ENCODE measurements at regions not wholly inside any gene's neighbourhood (a gene's known extent, or its start where the extent isn't known, plus 50 kb on each side); places are given as distances from the start of the nearest gene placed in this dataset.

GRCh38 chr9:29659014-29659413, 2085.7 kb upstream of the C9orf72 start:
- 83% methylated on average over 6 of the region's 6 CpGs for WGBS (ENCODE audit: insufficient coverage)
- no peak overlapping the region for H3K27ac ChIP-seq (ENCODE audit: low read length)
- Mint-ChIP-seq H3K27ac (no peak overlapping the region), H3K4me3 (no peak overlapping the region), H3K27me3 (ENCODE audit: low read depth in 2 of 2) (no peaks in the 10 kb centered on the region), H3K4me1 (no peaks in the 10 kb centered on the region), H3K9me3 (peaks cover 9 to 16% of the 10 kb centered on the region in 2 donors), H3K36me3 (peaks cover 14% of the 10 kb centered on the region)
- no peak for TF ChIP-seq CTCF (IDR thresholded peaks at IDR 0.05)
- H3K4me3 ChIP-seq (ENCODE audit: low read length) = no peak overlapping the region
- intact Hi-C loops (cut with micrococcal nuclease) = no loop called here
- ATAC-seq (no peak), DNase-seq (no peak)
- no peaks in the 10 kb centered on the region for H3K36me3 ChIP-seq (ENCODE audit: control insufficient read depth, insufficient read depth, low read length)
- H3K9me3 ChIP-seq (ENCODE audit: control insufficient read depth, insufficient read depth, low read length) = no peaks in the 10 kb centered on the region
- no peaks in the 10 kb centered on the region for H3K27me3 ChIP-seq (ENCODE audit: control insufficient read depth, insufficient read depth, low read length)
- no peaks in the 10 kb centered on the region for H3K4me1 ChIP-seq (ENCODE audit: control insufficient read depth, insufficient read depth, low read length)

- Histone ChIP-seq H3K27me3 (ENCODE audit: control insufficient read depth, insufficient read depth, low read length) (no peaks in the 10 kb centered on the region), H3K27ac (ENCODE audit: low read length) (no peak overlapping the region), H3K4me3 (ENCODE audit: low read length) (no peak overlapping the region), H3K9me3 (ENCODE audit: control insufficient read depth, insufficient read depth, low read length) (no peaks in the 10 kb centered on the region), H3K36me3 (ENCODE audit: control insufficient read depth, insufficient read depth, low read length) (no peaks in the 10 kb centered on the region), H3K4me1 (ENCODE audit: control insufficient read depth, insufficient read depth, low read length) (no peaks in the 10 kb centered on the region)
- Mint-ChIP-seq H3K4me3 (no peak overlapping the region), H3K9me3 (peaks cover 9 to 17% of the 10 kb centered on the region in 2 donors), H3K27ac (no peak overlapping the region), H3K4me1 (no peaks in the 10 kb centered on the region), H3K36me3 (peaks cover 14% of the 10 kb centered on the region), H3K27me3 (ENCODE audit: low read depth in 2 of 2) (no peaks in the 10 kb centered on the region)
- ATAC-seq (no peak), DNase-seq (no peak)
- intact Hi-C loops (cut with micrococcal nuclease) = loop anchor here (10.0 kb wide), 1 partner anchor 55 kb away; no protein-coding TSS in a partner anchor
- no peak for TF ChIP-seq CTCF (IDR thresholded peaks at IDR 0.05)
- 87% methylated on average over 4 of the region's 4 CpGs for WGBS (ENCODE audit: insufficient coverage)
These were observed 2086.5 kb upstream of the C9orf72 start for GRCh38 chr9:29659736-29660135.

GRCh38 chr9:29668732-29669131, 2095.5 kb upstream of the C9orf72 start:
- H3K9me3 Mint-ChIP-seq = peaks cover 4 to 10% of the 10 kb centered on the region in 2 donors
- WGBS (ENCODE audit: insufficient coverage) = no CpG with 5 or more reads among the region's 1 CpG
- no peak for TF ChIP-seq CTCF (IDR thresholded peaks at IDR 0.05)

GRCh38 chr9:29669613-29670012, 2096.3 kb upstream of the C9orf72 start:
- no peaks in the 10 kb centered on the region for H3K36me3 ChIP-seq (ENCODE audit: control insufficient read depth, insufficient read depth, low read length)
- Mint-ChIP-seq H3K27ac (no peak overlapping the region), H3K4me3 (no peak overlapping the region), H3K4me1 (no peaks in the 10 kb centered on the region), H3K9me3 (peaks cover 0 to 10% of the 10 kb centered on the region in 2 donors), H3K27me3 (ENCODE audit: low read depth in 2 of 2) (no peaks in the 10 kb centered on the region), H3K36me3 (no peaks in the 10 kb centered on the region)
- H3K27me3 ChIP-seq (ENCODE audit: control insufficient read depth, insufficient read depth, low read length) = no peaks in the 10 kb centered on the region
- no peaks in the 10 kb centered on the region for H3K9me3 ChIP-seq (ENCODE audit: control insufficient read depth, insufficient read depth, low read length)
- no peak for DNase-seq
- TF ChIP-seq CTCF (IDR thresholded peaks at IDR 0.05) = no peak
- WGBS (ENCODE audit: insufficient coverage) = no CpG with 5 or more reads among the region's 1 CpG
- no peak for ATAC-seq
- intact Hi-C loops (cut with micrococcal nuclease) = loop anchor here (10.0 kb wide), 1 partner anchor 65 kb away; no protein-coding TSS in a partner anchor
- no peaks in the 10 kb centered on the region for H3K4me1 ChIP-seq (ENCODE audit: control insufficient read depth, insufficient read depth, low read length)
- no peak overlapping the region for H3K4me3 ChIP-seq (ENCODE audit: low read length)
- H3K27ac ChIP-seq (ENCODE audit: low read length) = no peak overlapping the region

More at GRCh38 chr9:29668732-29669131, 2095.5 kb upstream of the C9orf72 start:
- ATAC-seq = no peak
- no peak overlapping the region for H3K4me3 ChIP-seq (ENCODE audit: low read length)
- Mint-ChIP-seq H3K4me1 (no peaks in the 10 kb centered on the region), H3K27ac (no peak overlapping the region), H3K27me3 (ENCODE audit: low read depth in 2 of 2) (no peaks in the 10 kb centered on the region), H3K36me3 (no peaks in the 10 kb centered on the region), H3K4me3 (no peak overlapping the region)
- no peaks in the 10 kb centered on the region for H3K9me3 ChIP-seq (ENCODE audit: control insufficient read depth, insufficient read depth, low read length)
- no peaks in the 10 kb centered on the region for H3K4me1 ChIP-seq (ENCODE audit: control insufficient read depth, insufficient read depth, low read length)
- DNase-seq = no peak
- H3K27ac ChIP-seq (ENCODE audit: low read length) = no peak overlapping the region
- H3K27me3 ChIP-seq (ENCODE audit: control insufficient read depth, insufficient read depth, low read length) = no peaks in the 10 kb centered on the region
- H3K36me3 ChIP-seq (ENCODE audit: control insufficient read depth, insufficient read depth, low read length) = no peaks in the 10 kb centered on the region
- intact Hi-C loops (cut with micrococcal nuclease) = loop anchor here (10.0 kb wide), 1 partner anchor 64 kb away; no protein-coding TSS in a partner anchor
